ENCODE measurements at regions not wholly inside any gene's neighbourhood (a gene's known extent, or its start where the extent isn't known, plus 50 kb on each side); places are given as distances from the start of the nearest gene placed in this dataset.
"Not testable (repeated sequence)": the region's sequence is repeated elsewhere in the genome, so short reads cannot be mapped to it uniquely, and the experiment has no call there.

- DNase-seq = no peak
These were observed 1276.3 kb downstream of the SLITRK1 start for GRCh38 chr13:82606008-82606407.

GRCh38 chr13:82597747-82598146 lies 1284.5 kb downstream of the SLITRK1 start:
- DNase-seq = no peak

GRCh38 chr13:82593239-82593638 lies 1289.0 kb downstream of the SLITRK1 start:
- no peak for DNase-seq

- no peak for DNase-seq
These were observed 1310.6 kb downstream of the SLITRK1 start for GRCh38 chr13:82571653-82572052.

- no peak for DNase-seq
These were observed 1312.7 kb downstream of the SLITRK1 start for GRCh38 chr13:82569581-82569980.

GRCh38 chr13:82566864-82567263 lies 1315.4 kb downstream of the SLITRK1 start:
- DNase-seq = no peak

GRCh38 chr13:82565201-82565600 lies 1317.1 kb downstream of the SLITRK1 start:
- no peak for DNase-seq

GRCh38 chr13:82560889-82561288 lies 1321.4 kb downstream of the SLITRK1 start:
- no peak for DNase-seq

- no peak for DNase-seq
These were observed 1359.4 kb downstream of the SLITRK1 start for GRCh38 chr13:82522872-82523271.

GRCh38 chr13:82506805-82507414 lies 1375.4 kb downstream of the SLITRK1 start:
- peak; percentile 1 for DNase-seq

- DNase-seq = no peak
These were observed 1380.4 kb downstream of the SLITRK1 start for GRCh38 chr13:82501834-82502233.

- DNase-seq = no peak
These were observed 1401.9 kb downstream of the SLITRK1 start for GRCh38 chr13:82480415-82480814.

GRCh38 chr13:82477436-82477835 lies 1404.8 kb downstream of the SLITRK1 start:
- no peak for DNase-seq

- DNase-seq = no peak
These were observed 1414.6 kb downstream of the SLITRK1 start for GRCh38 chr13:82467626-82468025.

GRCh38 chr13:82459575-82459974 lies 1422.7 kb downstream of the SLITRK1 start:
- DNase-seq = not testable (repeated sequence)

GRCh38 chr13:82458169-82458568 lies 1424.1 kb downstream of the SLITRK1 start:
- DNase-seq = no peak

- DNase-seq = not testable (repeated sequence)
These were observed 1424.7 kb downstream of the SLITRK1 start for GRCh38 chr13:82457548-82457947.

GRCh38 chr13:82447416-82448077 lies 1434.7 kb downstream of the SLITRK1 start:
- DNase-seq = no peak

GRCh38 chr13:82439159-82439904 lies 1442.9 kb downstream of the SLITRK1 start:
- DNase-seq = no peak

- DNase-seq = no peak
These were observed 1444.0 kb downstream of the SLITRK1 start for GRCh38 chr13:82438320-82438719.

GRCh38 chr13:82436099-82436585 lies 1446.1 kb downstream of the SLITRK1 start:
- no peak for DNase-seq

GRCh38 chr13:82432949-82433348 lies 1449.3 kb downstream of the SLITRK1 start:
- no peak for DNase-seq

- no peak for DNase-seq
These were observed 1469.5 kb downstream of the SLITRK1 start for GRCh38 chr13:82412749-82413148.
